Gastrocnemius medialis (tissue), 4 donors: ENCODE measurements at regions not wholly inside any gene's neighbourhood (a gene's known extent, or its start where the extent isn't known, plus 50 kb on each side); places are given as distances from the start of the nearest gene placed in this dataset.

Experiments
- CTCF ChIP-seq, 5 experiments: fragments of 450-650 bp in 3 of 5; fragments of 200-600 bp in 2 of 5; sonication (generic) in 2 of 5; IDR thresholded peaks in 4 of 5; conservative IDR thresholded peaks in 1 of 5; 1 replicate in 4 of 5; 2 replicates in 1 of 5; pipeline ENCODE4 v1.5.1; 2016 to 2019; ENCODE audit warnings: antibody characterized with exemption in 5 of 5, mild to moderate bottlenecking in 3 of 5, moderate library complexity in 3 of 5
- POLR2A ChIP-seq, 2 donors: fragments of 450-650 bp; IDR thresholded peaks; one replicate each; pipeline ENCODE4 v1.6.1; 2017; ENCODE audit warnings: antibody characterized with exemption in 2 of 2, mild to moderate bottlenecking in 2 of 2, moderate library complexity in 2 of 2

DNA sequence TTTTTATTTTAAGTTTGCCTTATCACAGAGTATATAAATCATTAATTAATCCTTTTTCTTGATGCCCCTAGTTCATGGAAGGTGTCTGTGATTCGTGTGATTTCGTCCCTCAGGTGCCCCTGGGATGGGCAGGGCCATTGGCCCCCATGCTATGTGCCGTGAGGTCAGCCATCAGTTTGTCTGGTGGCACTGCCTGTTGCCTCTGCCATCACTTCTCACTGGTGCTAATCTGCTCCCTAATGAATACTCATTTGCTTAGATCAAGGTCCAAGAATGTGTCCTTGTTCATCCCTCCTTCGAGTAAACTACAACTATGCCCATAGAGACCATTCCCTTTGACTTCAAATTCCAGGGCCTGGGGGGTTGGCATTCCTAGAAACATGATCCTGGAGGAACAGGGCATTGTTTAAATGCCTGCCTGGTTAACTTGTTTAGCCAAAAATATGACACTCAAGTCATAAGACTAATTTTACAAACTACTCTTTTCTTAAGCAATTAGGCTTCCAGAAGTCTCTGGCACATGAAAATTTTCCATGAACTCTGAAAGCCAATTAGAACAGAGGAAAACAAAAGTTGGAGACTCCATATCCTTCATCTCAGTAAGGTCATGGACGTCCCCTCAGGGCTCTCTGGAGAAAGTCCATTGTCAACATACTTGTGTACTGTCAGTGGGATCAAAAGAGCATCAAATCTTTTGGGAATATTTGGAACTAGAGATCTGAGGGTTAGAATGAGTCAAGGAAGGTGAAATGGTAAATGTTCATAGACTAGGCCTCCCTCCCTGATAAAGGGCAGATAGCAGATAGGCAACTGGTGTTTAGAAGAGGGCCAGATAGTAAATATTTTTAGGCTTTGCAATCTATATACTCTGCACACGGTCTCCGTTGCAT lies 90.9 kb upstream of the PLXNC1 start:
- TF ChIP-seq CTCF (IDR thresholded peaks at IDR 0.05 in 4 of 5, conservative IDR thresholded peaks at IDR 0.05 in 1 of 5) = no peak
- no peak for TF ChIP-seq POLR2A (IDR thresholded peaks at IDR 0.05)
